HepG2 (cell line): ENCODE measurements at regions not wholly inside any gene's neighbourhood (a gene's known extent, or its start where the extent isn't known, plus 50 kb on each side); places are given as distances from the start of the nearest gene placed in this dataset.

Experiments
- ATAC-seq: fragments of 200-7000 bp; cut with Tn5 transposase; 3 replicates; pipeline ENCODE4 v1.9.1; 2020; ENCODE audit warnings: mild to moderate bottlenecking, moderate library complexity
- BruUV-seq: library from RNA; stranded (reverse); fragments of 400-500 nt; replicated peaks from 2 replicates; lab custom pipeline; 2021; lab: Mats Ljungman, UMichigan
- CTCF ChIA-PET: fragments of 300-600 bp; formaldehyde crosslinking; extraction: SDS; loops from one replicate; lab custom pipeline; 2021; ENCODE audit warnings: low total read pairs, inconsistent platforms, low intra/inter-chr PET ratio; lab: Yijun Ruan, JAX
- POLR2A ChIA-PET: fragments of 350-600 bp; sonication (Branson Sonifier 250); formaldehyde crosslinking; loops from one replicate; lab custom pipeline; 2020; ENCODE audit warnings: antibody characterized with exemption, inconsistent platforms; lab: Yijun Ruan, JAX
- DNase-seq: peaks from one replicate; pipeline ENCODE4 v3.0.0-alpha.2; 2015; ENCODE audit warnings: low spot score
- FAIRE-seq: peaks from 3 replicates; lab custom pipeline; 2011; peaks lifted over from hg19 to GRCh38; lab: Jason Lieb, UNC
- H2AFZ ChIP-seq: one replicate; pipeline ENCODE4 v1.6.1; 2011; ENCODE audit warnings: low read length, inconsistent platforms
- H3K27ac ChIP-seq: fragments of 300-600 bp; 3 replicates; pipeline ENCODE4 v1.8.0; 2011; ENCODE audit warnings: mixed run types, mild to moderate bottlenecking, mixed read lengths, low read length, inconsistent platforms; ENCODE audit not compliant: insufficient read depth; ENCODE audit errors: extremely low read length
- H3K27me3 ChIP-seq, 2 experiments: fragments of 200-600 bp in 1 of 2; 2 replicates in 1 of 2; 3 replicates in 1 of 2; pipeline versions ENCODE4 v1.6.0 to v1.8.0; 2011; ENCODE audit warnings: low read length in 2 of 2, mild to moderate bottlenecking in 2 of 2, moderate library complexity in 2 of 2, inconsistent platforms in 1 of 2; ENCODE audit not compliant: insufficient read depth in 2 of 2, control insufficient read depth in 1 of 2
- H3K36me3 ChIP-seq, 2 experiments: fragments of 200-600 bp in 1 of 2; replicated peaks in 1 of 2; 2 replicates in 1 of 2; 3 replicates in 1 of 2; pipeline versions ENCODE4 v1.5.1 to v1.8.0; 2011; ENCODE audit warnings: low read length in 2 of 2, inconsistent platforms in 1 of 2; ENCODE audit not compliant: insufficient read depth in 2 of 2, control insufficient read depth in 1 of 2
- H3K4me1 ChIP-seq: 2 replicates; pipeline ENCODE4 v1.5.1; 2012; ENCODE audit warnings: low read length, inconsistent platforms; ENCODE audit not compliant: insufficient read depth
- H3K4me2 ChIP-seq: 2 replicates; pipeline ENCODE4 v1.6.0; 2011; ENCODE audit warnings: low read depth, low read length, inconsistent platforms
- H3K4me3 ChIP-seq, 3 experiments: fragments of 200-600 bp in 1 of 3; sonication (generic), shearing (Covaris generic) in 1 of 3; replicated peaks in 1 of 3; 2 replicates each; pipeline ENCODE4 v1.5.1; 2011 to 2016; ENCODE audit warnings: low read length in 3 of 3, inconsistent platforms in 2 of 3, low read depth in 2 of 3, mild to moderate bottlenecking in 2 of 3, control low read depth in 1 of 3, mixed read lengths in 1 of 3; ENCODE audit not compliant: insufficient read depth in 1 of 3
- H3K79me2 ChIP-seq: one replicate; pipeline ENCODE4 v1.6.1; 2011; ENCODE audit warnings: low read length, inconsistent platforms; ENCODE audit not compliant: insufficient read depth
- H3K9ac ChIP-seq: 2 replicates; pipeline ENCODE4 v1.6.0; 2011; ENCODE audit warnings: mild to moderate bottlenecking, low read depth, low read length, inconsistent platforms; ENCODE audit not compliant: insufficient read depth
- H3K9me3 ChIP-seq: 2 replicates; pipeline ENCODE4 v1.5.1; 2012; ENCODE audit warnings: mild to moderate bottlenecking, low read length
- H4K20me1 ChIP-seq: 2 replicates; pipeline ENCODE4 v1.6.0; 2011; ENCODE audit warnings: inconsistent platforms, mild to moderate bottlenecking, low read length, moderate library complexity; ENCODE audit not compliant: insufficient read depth
- ESRRA ChIP-seq: sonication (generic); formaldehyde crosslinking; IDR thresholded peaks from 2 replicates; pipeline ENCODE4 v1.5.1; 2020; ENCODE audit warnings: mild to moderate bottlenecking, low read depth, missing genetic modification reagents
- TBL1XR1 ChIP-seq: fragments of 150-350 bp; IDR thresholded peaks from 2 replicates; pipeline ENCODE4 v1.6.1; 2014; ENCODE audit warnings: borderline replicate concordance, low read length; ENCODE audit not compliant: partially characterized antibody
- TBX2 ChIP-seq: sonication (generic); formaldehyde crosslinking; IDR thresholded peaks from 2 replicates; pipeline ENCODE4 v1.5.0; 2020; ENCODE audit warnings: missing genetic modification reagents, mild to moderate bottlenecking, borderline replicate concordance
- ZNF777 ChIP-seq: sonication (generic); formaldehyde crosslinking; IDR thresholded peaks from 2 replicates; pipeline ENCODE4 v1.4.0; 2020; ENCODE audit warnings: missing genetic modification reagents
- ZNF782 ChIP-seq: sonication (generic); formaldehyde crosslinking; IDR thresholded peaks from 2 replicates; pipeline ENCODE4 v1.4.0; 2020; ENCODE audit warnings: missing genetic modification reagents, mild to moderate bottlenecking, borderline replicate concordance
- WGBS: methylation state at CpG from one replicate; pipeline ENCODE4 v1.1.6; 2017; ENCODE audit warnings: low lambda C conversion rate; 5-methylcytosine and 5-hydroxymethylcytosine counted together
- in situ Hi-C: cut with HindIII; loops from 2 replicates; pipeline ENCODE4 v1.10.0; 2017; ENCODE audit warnings: low pct_unique_long_range_greater_than_20kb; ENCODE audit not compliant: extremely low pct_ligation_motif_present
- intact Hi-C: fragments of 100-400 bp; cut with micrococcal nuclease; formaldehyde crosslinking; loops from one replicate; pipeline ENCODE4 v1.10.0; 2022; ENCODE audit not compliant: unreplicated experiment

DNA sequence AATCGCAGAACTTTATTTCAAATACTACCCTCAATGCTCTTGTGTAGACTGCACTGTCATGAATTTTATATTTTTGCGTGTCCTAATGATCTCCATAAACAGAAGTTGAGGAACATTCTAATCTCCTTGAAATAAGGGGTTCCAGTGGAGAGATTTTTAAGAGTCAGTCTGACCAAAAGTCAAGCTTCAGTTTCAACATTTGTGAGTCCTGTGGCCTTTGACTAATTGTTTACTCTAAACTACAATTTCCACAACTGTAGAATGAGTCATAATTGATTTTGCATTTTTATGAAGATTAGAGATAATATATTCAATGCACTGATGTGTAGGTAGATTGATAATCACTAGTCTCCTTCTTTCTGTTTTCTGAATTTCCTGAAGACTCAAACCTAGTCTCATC is 720.3 kb upstream of the ID2 start:
- intact Hi-C loops: no loop called here
- WGBS: 47% methylated on average over 2 of the region's 2 CpGs

DNA sequence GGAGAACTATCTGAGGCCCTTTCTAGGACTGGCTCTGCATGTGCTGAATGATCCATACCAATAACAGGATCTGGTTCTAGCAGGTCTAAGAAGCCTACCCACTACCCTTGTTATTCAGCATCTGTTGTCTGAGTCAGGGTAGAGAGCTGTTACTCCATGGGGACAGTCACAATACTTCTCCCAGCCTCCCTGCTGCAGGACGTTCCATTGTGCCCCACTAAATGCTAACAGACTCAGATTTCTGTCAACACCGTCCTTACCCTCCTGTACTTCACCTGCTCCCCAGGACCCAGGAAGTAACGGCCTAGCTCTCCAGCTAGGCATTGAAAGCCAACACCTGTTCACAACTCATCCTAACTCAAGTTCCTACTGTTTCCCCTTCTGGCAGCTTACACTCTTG is 719.7 kb upstream of the ID2 start:
- 6% methylated on average over 3 of the region's 3 CpGs for WGBS
- H3K27ac ChIP-seq: no peak overlapping the region
- H3K4me1 ChIP-seq: no peaks in the 10 kb centered on the region
- in situ Hi-C loops (no loop called here), intact Hi-C loops (no loop called here)
- no peak for TF ChIP-seq TBL1XR1
- TF ChIP-seq TBX2: no peak
- ATAC-seq (no peak; the same call in 2 of the 3 replicates), DNase-seq (no peak), FAIRE-seq (no peak)
- H3K36me3 ChIP-seq: no peaks in the 10 kb centered on the region
- ChIA-PET CTCF (no interaction called here), POLR2A (no interaction called here)
- H3K79me2 ChIP-seq: no peaks in the 10 kb centered on the region
- no peak overlapping the region for H2AFZ ChIP-seq
- H3K27me3 ChIP-seq: peaks cover 1 to 47% of the 10 kb centered on the region in 2 experiments; a peak in 2 of 5 replicates
- no TSS peak for BruUV-seq
- no peaks in the 10 kb centered on the region for H4K20me1 ChIP-seq
- no peak overlapping the region for H3K4me2 ChIP-seq
- H3K4me3 ChIP-seq: no peak overlapping the region
- no peaks in the 10 kb centered on the region for H3K9me3 ChIP-seq
- H3K9ac ChIP-seq: no peak overlapping the region

More for the DNA sequence above, 720.3 kb upstream of the ID2 start:
- H3K9me3 ChIP-seq: no peaks in the 10 kb centered on the region
- H2AFZ ChIP-seq: no peak overlapping the region
- H3K9ac ChIP-seq: no peak overlapping the region
- in situ Hi-C loops: no loop called here
- no peak overlapping the region for H3K4me3 ChIP-seq
- ATAC-seq (no peak), FAIRE-seq (no peak)
- H3K27ac ChIP-seq: no peak overlapping the region
- BruUV-seq: no TSS peak
- CTCF ChIA-PET: no interaction called here
- H3K4me1 ChIP-seq: no peaks in the 10 kb centered on the region
- peaks cover 1 to 50% of the 10 kb centered on the region in 2 experiments; a peak in 2 of 5 replicates for H3K27me3 ChIP-seq
- TF ChIP-seq ZNF777 (CRISPR knock-in tag): no peak
- no peak for TF ChIP-seq ESRRA
- TF ChIP-seq ZNF782 (CRISPR knock-in tag): no peak
- TF ChIP-seq, all 625 proteins: peak for 0
- POLR2A ChIA-PET: no interaction called here
- Histone ChIP-seq H4K20me1 (no peaks in the 10 kb centered on the region), H3K4me2 (no peak overlapping the region), H3K79me2 (no peaks in the 10 kb centered on the region), H3K36me3 (no peaks in the 10 kb centered on the region)
- DNase-seq: no peak
